K562 (cell line): ENCODE measurements at regions not wholly inside any gene's neighbourhood (a gene's known extent, or its start where the extent isn't known, plus 50 kb on each side); places are given as distances from the start of the nearest gene placed in this dataset.

Experiments used
- CHD1 ChIP-seq: fragments of 200-600 bp; sonication (generic); IDR thresholded peaks from one replicate; pipeline ENCODE4 v1.6.1; 2012; ENCODE audit warnings: mild to moderate bottlenecking, moderate library complexity, low read length, inconsistent platforms
- CHD4 ChIP-seq: fragments of 200-600 bp; sonication (generic); IDR thresholded peaks from 3 replicates; pipeline ENCODE4 v1.6.1; 2012; ENCODE audit warnings: low read depth, mild to moderate bottlenecking, mixed read lengths, low read length, inconsistent platforms; ENCODE audit not compliant: insufficient read depth, insufficient replicate concordance, poor library complexity, severe bottlenecking
- EP300 ChIP-seq: IDR thresholded peaks from 2 replicates; pipeline ENCODE4 v1.6.1; 2012; ENCODE audit warnings: low read length, improper control_type of control experiment
- HNRNPH1 ChIP-seq: fragments of 200-400 bp; formaldehyde crosslinking; optimal IDR thresholded peaks from 2 replicates; pipeline ENCODE3; 2017; ENCODE audit warnings: low read depth, mild to moderate bottlenecking, low read length, moderate library complexity
- PTRF ChIP-seq: fragments of 450-650 bp; IDR thresholded peaks from 2 replicates; pipeline ENCODE4 v1.6.1; 2016; ENCODE audit warnings: mild to moderate bottlenecking, missing genetic modification characterization, missing compliant biosample characterization
- SP1 ChIP-seq: sonication (generic); formaldehyde crosslinking; IDR thresholded peaks from 2 replicates; pipeline ENCODE4 v1.8.1; 2022; ENCODE audit warnings: mild to moderate bottlenecking, missing genetic modification reagents
- TF ChIP-seq, protein P1 (sequence below), 3 experiments: IDR thresholded peaks in 2 of 3; conservative IDR thresholded peaks in 1 of 3; 2 replicates each; pipeline ENCODE4 v1.5.1; 2011 to 2012; ENCODE audit warnings: low read length in 3 of 3, mild to moderate bottlenecking in 3 of 3, control low read depth in 2 of 3, improper control_type of control experiment in 1 of 3, inconsistent platforms in 1 of 3, low read depth in 1 of 3, mixed read lengths in 1 of 3, moderate library complexity in 1 of 3; ENCODE audit not compliant: insufficient read depth in 2 of 3
- TF ChIP-seq, protein P2 (sequence below): sonication (generic); formaldehyde crosslinking; IDR thresholded peaks from 2 replicates; pipeline ENCODE4 v1.9.0; 2022; ENCODE audit warnings: mild to moderate bottlenecking, missing genetic modification reagents
- TF ChIP-seq, protein P3 (sequence below), 3 experiments: fragments of 200-800 bp in 1 of 3; sonication (Bioruptor generic) in 1 of 3; sonication (generic) in 1 of 3; formaldehyde crosslinking in 1 of 3; IDR thresholded peaks; 2 replicates each; pipeline versions ENCODE4 v1.6.1 to v1.8.0; 2016 to 2022; ENCODE audit warnings: mild to moderate bottlenecking in 2 of 3, missing compliant biosample characterization in 2 of 3, missing genetic modification characterization in 2 of 3, missing genetic modification reagents in 1 of 3

DNA sequence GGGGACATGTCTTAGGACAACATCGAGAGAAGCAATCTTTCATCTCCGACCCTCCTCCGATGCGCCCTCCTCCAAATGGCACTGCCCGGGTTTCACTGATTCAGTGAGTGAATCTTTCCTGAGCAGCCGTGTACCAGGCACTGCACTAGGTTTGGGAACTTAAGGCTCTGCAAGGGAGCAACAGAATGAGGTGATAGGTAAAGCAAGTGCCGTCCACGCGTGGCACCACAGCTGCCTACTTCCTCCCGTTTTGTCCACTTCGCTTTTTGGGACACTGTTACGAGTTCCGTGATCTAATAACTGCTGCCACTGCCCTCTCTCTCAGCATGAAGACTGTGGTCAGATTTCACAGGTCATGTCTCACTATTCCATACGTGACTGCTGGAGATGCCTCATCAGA lies 131.0 kb downstream of the TEX29 start:
- TF ChIP-seq, protein P1, sequence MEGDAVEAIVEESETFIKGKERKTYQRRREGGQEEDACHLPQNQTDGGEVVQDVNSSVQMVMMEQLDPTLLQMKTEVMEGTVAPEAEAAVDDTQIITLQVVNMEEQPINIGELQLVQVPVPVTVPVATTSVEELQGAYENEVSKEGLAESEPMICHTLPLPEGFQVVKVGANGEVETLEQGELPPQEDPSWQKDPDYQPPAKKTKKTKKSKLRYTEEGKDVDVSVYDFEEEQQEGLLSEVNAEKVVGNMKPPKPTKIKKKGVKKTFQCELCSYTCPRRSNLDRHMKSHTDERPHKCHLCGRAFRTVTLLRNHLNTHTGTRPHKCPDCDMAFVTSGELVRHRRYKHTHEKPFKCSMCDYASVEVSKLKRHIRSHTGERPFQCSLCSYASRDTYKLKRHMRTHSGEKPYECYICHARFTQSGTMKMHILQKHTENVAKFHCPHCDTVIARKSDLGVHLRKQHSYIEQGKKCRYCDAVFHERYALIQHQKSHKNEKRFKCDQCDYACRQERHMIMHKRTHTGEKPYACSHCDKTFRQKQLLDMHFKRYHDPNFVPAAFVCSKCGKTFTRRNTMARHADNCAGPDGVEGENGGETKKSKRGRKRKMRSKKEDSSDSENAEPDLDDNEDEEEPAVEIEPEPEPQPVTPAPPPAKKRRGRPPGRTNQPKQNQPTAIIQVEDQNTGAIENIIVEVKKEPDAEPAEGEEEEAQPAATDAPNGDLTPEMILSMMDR (IDR thresholded peaks at IDR 0.05 in 2 of 3, conservative IDR thresholded peaks at IDR 0.05 in 1 of 3; ENCODE audit: insufficient read depth in 2 of 3, low read depth in 1 of 3, low read length in 3 of 3) = no peak
- TF ChIP-seq CHD1 (no peak), SP1 (CRISPR knock-in tag) (no peak), HNRNPH1 (no peak), PTRF (tag) (no peak), EP300 (no peak), CHD4 (no peak)
- TF ChIP-seq, protein P2, sequence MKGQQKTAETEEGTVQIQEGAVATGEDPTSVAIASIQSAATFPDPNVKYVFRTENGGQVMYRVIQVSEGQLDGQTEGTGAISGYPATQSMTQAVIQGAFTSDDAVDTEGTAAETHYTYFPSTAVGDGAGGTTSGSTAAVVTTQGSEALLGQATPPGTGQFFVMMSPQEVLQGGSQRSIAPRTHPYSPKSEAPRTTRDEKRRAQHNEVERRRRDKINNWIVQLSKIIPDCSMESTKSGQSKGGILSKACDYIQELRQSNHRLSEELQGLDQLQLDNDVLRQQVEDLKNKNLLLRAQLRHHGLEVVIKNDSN (CRISPR knock-in tag) = no peak
- TF ChIP-seq, protein P3, sequence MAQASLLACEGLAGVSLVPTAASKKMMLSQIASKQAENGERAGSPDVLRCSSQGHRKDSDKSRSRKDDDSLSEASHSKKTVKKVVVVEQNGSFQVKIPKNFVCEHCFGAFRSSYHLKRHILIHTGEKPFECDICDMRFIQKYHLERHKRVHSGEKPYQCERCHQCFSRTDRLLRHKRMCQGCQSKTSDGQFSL (CRISPR knock-in tag; IDR thresholded peaks at IDR 0.05) = no peak
- TF ChIP-seq, protein P3 (tag; IDR thresholded peaks at IDR 0.05) = no peak
